Astrocyte (in vitro differentiated cells and primary cell): ENCODE measurements at regions not wholly inside any gene's neighbourhood (a gene's known extent, or its start where the extent isn't known, plus 50 kb on each side); places are given as distances from the start of the nearest gene placed in this dataset.

Experiments
- DNase-seq: peaks from one replicate; pipeline ENCODE4 v3.0.0-alpha.2; 2010; ENCODE audit warnings: low read depth
- FAIRE-seq: peaks from 2 replicates; lab custom pipeline; 2011; peaks lifted over from hg19 to GRCh38; lab: Jason Lieb, UNC
- H2AFZ ChIP-seq: 2 replicates; pipeline ENCODE4 v1.6.0; 2012; ENCODE audit warnings: low read depth, low read length, inconsistent platforms
- H3K27ac ChIP-seq: 2 replicates; pipeline ENCODE4 v1.5.1; 2011; ENCODE audit warnings: low read depth, low read length, inconsistent platforms
- H3K27me3 ChIP-seq: 2 replicates; pipeline ENCODE4 v1.6.0; 2011; ENCODE audit warnings: low read length, inconsistent platforms; ENCODE audit not compliant: insufficient read depth
- H3K36me3 ChIP-seq: 2 replicates; pipeline ENCODE4 v1.5.1; 2011; ENCODE audit warnings: low read length, inconsistent platforms; ENCODE audit not compliant: insufficient read depth
- H3K4me1 ChIP-seq: 2 replicates; pipeline ENCODE4 v1.5.1; 2011; ENCODE audit warnings: low read length, inconsistent platforms; ENCODE audit not compliant: insufficient read depth
- H3K4me2 ChIP-seq: 2 replicates; pipeline ENCODE4 v1.6.0; 2012; ENCODE audit warnings: low read length, inconsistent platforms
- H3K4me3 ChIP-seq: 2 replicates; pipeline ENCODE4 v1.5.1; 2011; ENCODE audit warnings: low read depth, mild to moderate bottlenecking, low read length, inconsistent platforms; ENCODE audit not compliant: insufficient read depth
- H3K79me2 ChIP-seq: 2 replicates; pipeline ENCODE4 v1.6.0; 2012; ENCODE audit warnings: mild to moderate bottlenecking, low read length, inconsistent platforms; ENCODE audit not compliant: insufficient read depth
- H3K9ac ChIP-seq: 2 replicates; pipeline ENCODE4 v1.6.0; 2012; ENCODE audit warnings: mild to moderate bottlenecking, low read length, inconsistent platforms
- H3K9me3 ChIP-seq: 2 replicates; pipeline ENCODE4 v1.5.1; 2012; ENCODE audit warnings: low read depth, mild to moderate bottlenecking, low read length, inconsistent platforms; ENCODE audit not compliant: insufficient read depth
- H4K20me1 ChIP-seq: 2 replicates; pipeline ENCODE4 v1.6.0; 2012; ENCODE audit warnings: low read length, inconsistent platforms; ENCODE audit not compliant: insufficient read depth
- H3K27ac Mint-ChIP-seq: one replicate; pipeline ENCODE4 v1.8.0; 2021; ENCODE audit warnings: mild to moderate bottlenecking, mixed read lengths; ENCODE audit not compliant: unreplicated experiment
- H3K27me3 Mint-ChIP-seq: one replicate; pipeline ENCODE4 v1.8.0; 2021; ENCODE audit warnings: low read depth, mixed read lengths; ENCODE audit not compliant: unreplicated experiment
- H3K36me3 Mint-ChIP-seq: one replicate; pipeline ENCODE4 v1.8.0; 2021; ENCODE audit warnings: low read depth, mixed read lengths; ENCODE audit not compliant: unreplicated experiment
- H3K4me1 Mint-ChIP-seq: one replicate; pipeline ENCODE4 v1.8.0; 2021; ENCODE audit warnings: low read depth, mixed read lengths; ENCODE audit not compliant: unreplicated experiment
- H3K4me3 Mint-ChIP-seq: one replicate; pipeline ENCODE4 v1.8.0; 2021; ENCODE audit warnings: mild to moderate bottlenecking, moderate library complexity, mixed read lengths; ENCODE audit not compliant: unreplicated experiment
- H3K9me3 Mint-ChIP-seq: one replicate; pipeline ENCODE4 v1.8.0; 2021; ENCODE audit warnings: mild to moderate bottlenecking, mixed read lengths; ENCODE audit not compliant: unreplicated experiment
- EZH2 ChIP-seq: IDR thresholded peaks from 2 replicates; pipeline ENCODE4 v1.6.1; 2012; ENCODE audit warnings: mild to moderate bottlenecking, low read length, inconsistent platforms; ENCODE audit not compliant: insufficient read depth
- TF ChIP-seq, protein P1 (sequence below): IDR thresholded peaks from 2 replicates; pipeline ENCODE4 v1.5.1; 2011; ENCODE audit warnings: low read depth, mild to moderate bottlenecking, inconsistent platforms, low read length, moderate library complexity; ENCODE audit not compliant: insufficient read depth

DNA sequence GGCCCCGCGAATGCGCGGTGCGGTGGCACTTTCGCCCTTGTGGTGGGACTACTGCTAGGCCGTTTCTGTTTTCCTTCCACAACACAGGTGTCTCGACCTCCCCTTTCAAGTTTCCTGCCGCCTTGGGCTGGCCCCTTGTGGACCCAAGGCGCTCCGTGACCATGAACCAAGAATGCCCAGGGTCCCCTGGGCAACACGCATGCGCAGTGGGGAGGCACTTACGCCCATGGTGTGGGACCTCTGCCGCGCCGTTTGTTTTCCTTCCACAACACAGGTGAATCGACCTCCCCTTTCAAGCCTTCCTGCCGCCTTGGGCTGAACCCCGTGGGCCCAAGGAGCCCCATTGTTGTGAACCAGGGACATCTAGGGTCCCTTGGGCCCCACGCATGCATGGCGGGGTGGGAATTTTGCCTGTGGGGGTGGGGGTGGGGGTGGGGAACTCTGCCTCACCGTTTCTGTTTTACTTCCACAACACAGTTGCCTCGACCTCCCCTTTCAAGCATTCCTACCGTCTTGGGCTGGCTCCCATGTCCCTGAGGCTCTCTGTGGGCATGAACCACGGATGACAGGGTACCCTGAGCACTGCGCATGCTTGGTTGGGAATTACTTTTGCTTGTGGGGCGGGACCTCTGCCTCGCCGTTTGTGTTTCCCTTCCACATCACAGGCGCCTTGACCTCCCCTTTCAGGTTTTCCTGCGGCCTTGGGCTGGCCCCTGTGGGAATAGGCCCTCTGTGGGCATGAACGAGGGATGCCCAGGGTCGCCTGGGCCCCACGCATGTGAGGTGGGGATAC lies 355.1 kb downstream of the ALG10 start:
- TF ChIP-seq, protein P1, sequence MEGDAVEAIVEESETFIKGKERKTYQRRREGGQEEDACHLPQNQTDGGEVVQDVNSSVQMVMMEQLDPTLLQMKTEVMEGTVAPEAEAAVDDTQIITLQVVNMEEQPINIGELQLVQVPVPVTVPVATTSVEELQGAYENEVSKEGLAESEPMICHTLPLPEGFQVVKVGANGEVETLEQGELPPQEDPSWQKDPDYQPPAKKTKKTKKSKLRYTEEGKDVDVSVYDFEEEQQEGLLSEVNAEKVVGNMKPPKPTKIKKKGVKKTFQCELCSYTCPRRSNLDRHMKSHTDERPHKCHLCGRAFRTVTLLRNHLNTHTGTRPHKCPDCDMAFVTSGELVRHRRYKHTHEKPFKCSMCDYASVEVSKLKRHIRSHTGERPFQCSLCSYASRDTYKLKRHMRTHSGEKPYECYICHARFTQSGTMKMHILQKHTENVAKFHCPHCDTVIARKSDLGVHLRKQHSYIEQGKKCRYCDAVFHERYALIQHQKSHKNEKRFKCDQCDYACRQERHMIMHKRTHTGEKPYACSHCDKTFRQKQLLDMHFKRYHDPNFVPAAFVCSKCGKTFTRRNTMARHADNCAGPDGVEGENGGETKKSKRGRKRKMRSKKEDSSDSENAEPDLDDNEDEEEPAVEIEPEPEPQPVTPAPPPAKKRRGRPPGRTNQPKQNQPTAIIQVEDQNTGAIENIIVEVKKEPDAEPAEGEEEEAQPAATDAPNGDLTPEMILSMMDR, result no peak
- TF ChIP-seq EZH2, result no peak
- DNase-seq (no peak), FAIRE-seq (no peak)
- Histone ChIP-seq H3K27ac (no peak overlapping the region), H3K4me2 (no peak overlapping the region), H3K9ac (no peak overlapping the region), H4K20me1 (no peaks in the 10 kb centered on the region), H3K27me3 (no peaks in the 10 kb centered on the region), H3K4me1 (no peaks in the 10 kb centered on the region), H3K9me3 (peaks cover 19% of the 10 kb centered on the region), H3K36me3 (no peaks in the 10 kb centered on the region), H3K4me3 (no peak overlapping the region), H3K79me2 (no peaks in the 10 kb centered on the region), H2AFZ (no peak overlapping the region)
- no peaks in the 10 kb centered on the region for H3K27me3 Mint-ChIP-seq
- no peak overlapping the region for H3K27ac Mint-ChIP-seq
- H3K36me3 Mint-ChIP-seq, result no peaks in the 10 kb centered on the region
- H3K9me3 Mint-ChIP-seq, result peaks cover under 1% of the 10 kb centered on the region
- H3K4me1 Mint-ChIP-seq, result no peaks in the 10 kb centered on the region
- H3K4me3 Mint-ChIP-seq, result no peak overlapping the region

DNA sequence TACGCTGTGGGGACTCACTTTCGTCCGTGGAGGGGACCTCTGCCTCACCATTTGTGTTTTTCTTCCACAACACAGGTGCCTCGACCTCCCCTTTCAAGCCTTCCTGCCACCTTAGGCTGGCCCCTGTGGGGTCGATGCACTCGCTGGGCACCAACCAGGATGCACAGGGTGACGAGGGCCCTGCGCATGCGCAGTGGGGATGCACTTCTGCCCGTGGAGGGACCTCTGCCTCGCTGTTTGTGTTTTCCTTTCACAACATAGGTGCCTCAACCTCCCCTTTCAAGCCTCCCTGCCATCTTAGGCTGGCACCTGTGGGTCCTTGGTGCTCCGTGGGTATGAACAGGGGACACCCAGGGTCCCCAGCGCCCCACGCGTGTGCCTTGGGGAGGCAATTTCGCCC lies 356.8 kb downstream of the ALG10 start:
- Histone ChIP-seq H3K4me3 (no peak overlapping the region), H3K4me2 (no peak overlapping the region), H3K27me3 (no peaks in the 10 kb centered on the region), H3K4me1 (no peaks in the 10 kb centered on the region), H3K9me3 (peaks cover 20% of the 10 kb centered on the region), H3K79me2 (no peaks in the 10 kb centered on the region), H3K9ac (no peak overlapping the region), H2AFZ (no peak overlapping the region), H3K36me3 (no peaks in the 10 kb centered on the region), H3K27ac (no peak overlapping the region), H4K20me1 (no peaks in the 10 kb centered on the region)
- no peaks in the 10 kb centered on the region for H3K27me3 Mint-ChIP-seq
- H3K4me3 Mint-ChIP-seq, result no peak overlapping the region
- FAIRE-seq (no peak), DNase-seq (no peak)
- no peaks in the 10 kb centered on the region for H3K36me3 Mint-ChIP-seq
- H3K9me3 Mint-ChIP-seq, result no peaks in the 10 kb centered on the region
- H3K4me1 Mint-ChIP-seq, result no peaks in the 10 kb centered on the region
- TF ChIP-seq, protein P1, result no peak
- TF ChIP-seq EZH2, result no peak
- H3K27ac Mint-ChIP-seq, result no peak overlapping the region

DNA sequence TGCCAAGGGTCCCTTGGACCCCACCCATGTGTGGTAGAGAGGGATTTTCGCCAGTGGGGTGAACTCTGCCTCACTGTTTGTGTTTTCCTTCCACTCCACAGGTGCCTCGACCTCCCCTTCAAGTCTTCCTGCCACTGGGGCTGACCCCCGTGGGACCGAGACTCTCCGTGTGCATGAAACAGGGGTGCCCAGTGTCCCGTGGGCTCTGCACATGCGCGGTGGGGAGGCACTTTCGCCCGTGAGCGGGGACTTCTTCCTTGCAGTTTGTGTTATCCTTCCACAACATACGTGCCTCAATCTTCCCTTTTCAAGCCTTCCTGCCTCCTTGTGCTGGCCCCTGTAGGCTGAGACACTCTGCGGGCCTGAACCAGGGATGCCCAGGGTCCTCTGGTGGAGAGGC lies 362.4 kb downstream of the ALG10 start:
- H3K9me3 ChIP-seq, result peaks cover 12% of the 10 kb centered on the region
- Mint-ChIP-seq H3K9me3 (peaks cover 5% of the 10 kb centered on the region), H3K4me3 (no peak overlapping the region), H3K27me3 (no peaks in the 10 kb centered on the region), H3K4me1 (no peaks in the 10 kb centered on the region), H3K36me3 (no peaks in the 10 kb centered on the region), H3K27ac (no peak overlapping the region)
- no peak overlapping the region for H3K27ac ChIP-seq
- H3K79me2 ChIP-seq, result no peaks in the 10 kb centered on the region
- TF ChIP-seq EZH2, result no peak
- TF ChIP-seq, protein P1, result no peak
- H2AFZ ChIP-seq, result no peak overlapping the region
- no peak overlapping the region for H3K9ac ChIP-seq
- no peak for DNase-seq
- H3K36me3 ChIP-seq, result no peaks in the 10 kb centered on the region
- FAIRE-seq, result no peak
- no peak overlapping the region for H3K4me2 ChIP-seq
- no peaks in the 10 kb centered on the region for H3K4me1 ChIP-seq
- no peaks in the 10 kb centered on the region for H4K20me1 ChIP-seq
- H3K27me3 ChIP-seq, result no peaks in the 10 kb centered on the region
- no peak overlapping the region for H3K4me3 ChIP-seq
